ENCODE measurements at regions not wholly inside any gene's neighbourhood (a gene's known extent, or its start where the extent isn't known, plus 50 kb on each side); places are given as distances from the start of the nearest gene placed in this dataset.

DNA sequence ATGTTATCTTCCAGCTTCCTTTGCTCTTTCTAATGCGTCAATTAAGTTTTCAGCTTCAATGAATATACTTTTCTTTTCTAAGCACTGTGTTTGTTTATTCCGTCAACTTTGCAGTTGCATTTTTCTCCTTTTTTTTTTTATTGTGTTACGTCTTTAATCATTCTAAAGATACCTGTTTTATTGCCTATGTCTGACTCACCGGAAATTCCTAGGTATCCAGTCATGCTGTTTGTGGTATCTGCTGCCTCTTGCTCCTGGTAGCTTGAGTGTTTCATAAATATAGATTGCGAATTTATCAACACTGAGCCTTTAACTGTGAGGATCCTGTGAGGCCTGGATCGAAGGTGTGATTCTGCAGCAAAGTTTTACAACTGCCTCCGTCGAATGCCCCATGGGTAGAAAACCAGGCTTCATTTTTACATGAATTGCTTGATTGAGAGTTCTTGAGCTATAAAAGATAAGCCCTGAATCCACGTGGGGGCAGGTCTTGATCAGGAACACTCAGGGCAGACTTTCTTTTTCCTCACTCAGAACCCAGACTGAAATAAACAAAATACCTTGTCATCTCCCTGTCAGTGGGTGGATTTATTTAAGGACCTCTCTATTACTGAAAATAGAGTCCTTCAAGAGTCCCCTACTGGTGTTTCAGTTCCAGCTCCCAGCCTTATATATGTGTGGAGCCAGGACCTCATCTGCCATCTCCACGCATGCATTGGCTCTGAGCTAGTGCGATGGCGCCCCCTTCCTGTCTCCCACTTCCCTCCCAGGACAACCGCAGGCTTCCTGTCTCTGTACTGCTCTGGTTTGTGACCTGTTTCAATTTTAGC lies 60.1 kb upstream of the LRRC1 start:
- peaks cover 43% of the 10 kb centered on the region for H3K4me1 ChIP-seq (ENCODE audit: control insufficient read depth, insufficient read depth, low read length)
- no TSS peak for BruUV-seq (replicated peaks)
- H3K27me3 ChIP-seq (ENCODE audit: control insufficient read depth, insufficient read depth, low read length), result no peaks in the 10 kb centered on the region
- H3K27ac ChIP-seq (ENCODE audit: low read length), result peak overlapping the region; percentile 89
- no peaks in the 10 kb centered on the region for H3K36me3 ChIP-seq (ENCODE audit: control insufficient read depth, insufficient read depth, low read length)
- DNase-seq (ENCODE audit: low read depth, low spot score) (peak; percentile 92), ATAC-seq (peak; percentile 97)
- H3K4me3 ChIP-seq (ENCODE audit: low read depth in 2 of 2, low read length in 2 of 2), result peak overlapping the region; percentile 1 to 12; a peak in 3 of 4 replicates
- ChIA-PET CTCF (interaction anchor here (0.8 to 1.7 kb wide), 3 partner anchors 10 to 221 kb away, joined by 6 to 15 read pairs (median 6); no protein-coding TSS in a partner anchor), POLR2A (interaction anchor here (0.7 kb wide), 2 partner anchors 93 to 100 kb away, joined by 3 to 4 read pairs; no protein-coding TSS in a partner anchor)
- intact Hi-C loops (cut with micrococcal nuclease; ENCODE audit: unreplicated experiment) (no loop called here), in situ Hi-C loops (cut with HindIII; ENCODE audit: low pct_unique_long_range_greater_than_20kb, low sequenced_read_pairs) (no loop called here)
- TF ChIP-seq CTCF (IDR thresholded peaks at IDR 0.05) (peak; percentile 88), SIN3A (IDR thresholded peaks at IDR 0.05; ENCODE audit: borderline replicate concordance, insufficient read depth, low read depth, low read length) (no peak), TCF7L2 (IDR thresholded peaks at IDR 0.05; ENCODE audit: low read depth, low read length) (peak; percentile 73), POLR2AphosphoS5 (IDR thresholded peaks at IDR 0.05; ENCODE audit: low read depth, low read length) (peak; percentile 44; the same call in 1 of the 2 replicates)
- TF ChIP-seq, protein P1, sequence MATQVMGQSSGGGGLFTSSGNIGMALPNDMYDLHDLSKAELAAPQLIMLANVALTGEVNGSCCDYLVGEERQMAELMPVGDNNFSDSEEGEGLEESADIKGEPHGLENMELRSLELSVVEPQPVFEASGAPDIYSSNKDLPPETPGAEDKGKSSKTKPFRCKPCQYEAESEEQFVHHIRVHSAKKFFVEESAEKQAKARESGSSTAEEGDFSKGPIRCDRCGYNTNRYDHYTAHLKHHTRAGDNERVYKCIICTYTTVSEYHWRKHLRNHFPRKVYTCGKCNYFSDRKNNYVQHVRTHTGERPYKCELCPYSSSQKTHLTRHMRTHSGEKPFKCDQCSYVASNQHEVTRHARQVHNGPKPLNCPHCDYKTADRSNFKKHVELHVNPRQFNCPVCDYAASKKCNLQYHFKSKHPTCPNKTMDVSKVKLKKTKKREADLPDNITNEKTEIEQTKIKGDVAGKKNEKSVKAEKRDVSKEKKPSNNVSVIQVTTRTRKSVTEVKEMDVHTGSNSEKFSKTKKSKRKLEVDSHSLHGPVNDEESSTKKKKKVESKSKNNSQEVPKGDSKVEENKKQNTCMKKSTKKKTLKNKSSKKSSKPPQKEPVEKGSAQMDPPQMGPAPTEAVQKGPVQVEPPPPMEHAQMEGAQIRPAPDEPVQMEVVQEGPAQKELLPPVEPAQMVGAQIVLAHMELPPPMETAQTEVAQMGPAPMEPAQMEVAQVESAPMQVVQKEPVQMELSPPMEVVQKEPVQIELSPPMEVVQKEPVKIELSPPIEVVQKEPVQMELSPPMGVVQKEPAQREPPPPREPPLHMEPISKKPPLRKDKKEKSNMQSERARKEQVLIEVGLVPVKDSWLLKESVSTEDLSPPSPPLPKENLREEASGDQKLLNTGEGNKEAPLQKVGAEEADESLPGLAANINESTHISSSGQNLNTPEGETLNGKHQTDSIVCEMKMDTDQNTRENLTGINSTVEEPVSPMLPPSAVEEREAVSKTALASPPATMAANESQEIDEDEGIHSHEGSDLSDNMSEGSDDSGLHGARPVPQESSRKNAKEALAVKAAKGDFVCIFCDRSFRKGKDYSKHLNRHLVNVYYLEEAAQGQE (IDR thresholded peaks at IDR 0.05; ENCODE audit: insufficient read depth in 1 of 2, low read depth in 2 of 2, low read length in 1 of 2), result no peak
- H3K9me3 ChIP-seq (ENCODE audit: control insufficient read depth, insufficient read depth, low read depth, low read length), result no peaks in the 10 kb centered on the region

GRCh38 chr6:53731866-53732636 lies 62.8 kb upstream of the LRRC1 start:
- no peak for ATAC-seq

More at GRCh38 chr6:53731866-53732636, 62.8 kb upstream of the LRRC1 start:
- Histone ChIP-seq H3K27me3 (ENCODE audit: control insufficient read depth, insufficient read depth, low read length) (no peaks in the 10 kb centered on the region), H3K4me1 (ENCODE audit: control insufficient read depth, insufficient read depth, low read length) (peaks cover 57% of the 10 kb centered on the region), H3K4me3 (ENCODE audit: low read depth in 2 of 2, low read length in 2 of 2) (no peak overlapping the region), H3K36me3 (ENCODE audit: control insufficient read depth, insufficient read depth, low read length) (no peaks in the 10 kb centered on the region), H3K27ac (ENCODE audit: low read length) (peak overlapping the region; percentile 64), H3K9me3 (ENCODE audit: control insufficient read depth, insufficient read depth, low read depth, low read length) (no peaks in the 10 kb centered on the region)
- in situ Hi-C loops (cut with HindIII; ENCODE audit: low pct_unique_long_range_greater_than_20kb, low sequenced_read_pairs) (no loop called here), intact Hi-C loops (cut with micrococcal nuclease; ENCODE audit: unreplicated experiment) (no loop called here)
- TF ChIP-seq SIN3A (IDR thresholded peaks at IDR 0.05; ENCODE audit: borderline replicate concordance, insufficient read depth, low read depth, low read length), result no peak
- no peak for TF ChIP-seq POLR2AphosphoS5 (IDR thresholded peaks at IDR 0.05; ENCODE audit: low read depth, low read length)
- TF ChIP-seq CTCF (IDR thresholded peaks at IDR 0.05), result no peak
- TF ChIP-seq, protein P1 (IDR thresholded peaks at IDR 0.05; ENCODE audit: insufficient read depth in 1 of 2, low read depth in 2 of 2, low read length in 1 of 2), result no peak
- no peak for TF ChIP-seq TCF7L2 (IDR thresholded peaks at IDR 0.05; ENCODE audit: low read depth, low read length)
- ChIA-PET CTCF (interaction anchor here (0.7 kb wide), 1 partner anchor 187 kb away, joined by 5 read pairs; the partner anchor contains the start of gene GCLC), POLR2A (interaction anchor here (0.6 to 0.7 kb wide), 3 partner anchors 25 to 1860 kb away, joined by 7 to 12 read pairs (median 9); no protein-coding TSS in a partner anchor)
- no peak for DNase-seq (ENCODE audit: low read depth, low spot score)
- BruUV-seq (replicated peaks), result no TSS peak
